DOHH2 (cell line): ENCODE measurements at regions not wholly inside any gene's neighbourhood (a gene's known extent, or its start where the extent isn't known, plus 50 kb on each side); places are given as distances from the start of the nearest gene placed in this dataset.
"Not testable (repeated sequence)": the region's sequence is repeated elsewhere in the genome, so short reads cannot be mapped to it uniquely, and the experiment has no call there.

Experiments
- H3F3A ChIP-seq: fragments of 200-600 bp; sonication (generic), shearing (Covaris generic); 2 replicates; pipeline ENCODE4 v1.6.0; 2016; ENCODE audit warnings: antibody characterized with exemption, mild to moderate bottlenecking; ENCODE audit not compliant: control insufficient read depth, insufficient read depth
- H3K27ac ChIP-seq: fragments of 200-600 bp; sonication (generic); 2 replicates; pipeline ENCODE4 v1.5.1; 2014; ENCODE audit warnings: low read depth, mild to moderate bottlenecking, low read length, moderate library complexity
- H3K27me3 ChIP-seq: fragments of 200-600 bp; sonication (generic); 2 replicates; pipeline ENCODE4 v1.6.1; 2014; ENCODE audit warnings: mild to moderate bottlenecking, low read length, mixed read lengths; ENCODE audit not compliant: control insufficient read depth
- H3K36me3 ChIP-seq: fragments of 200-600 bp; sonication (generic); 2 replicates; pipeline ENCODE4 v1.6.1; 2014; ENCODE audit warnings: mild to moderate bottlenecking, low read length, moderate library complexity, mixed read lengths; ENCODE audit not compliant: control insufficient read depth
- H3K4me1 ChIP-seq: fragments of 200-600 bp; sonication (generic); 2 replicates; pipeline ENCODE4 v1.6.1; 2014; ENCODE audit warnings: mild to moderate bottlenecking, low read length, mixed read lengths; ENCODE audit not compliant: control insufficient read depth
- H3K4me2 ChIP-seq: fragments of 200-600 bp; sonication (generic); 2 replicates; pipeline ENCODE4 v1.6.0; 2014; ENCODE audit warnings: mild to moderate bottlenecking, low read length, moderate library complexity
- H3K4me3 ChIP-seq: fragments of 200-600 bp; sonication (generic); 2 replicates; pipeline ENCODE4 v1.5.1; 2014; ENCODE audit warnings: mild to moderate bottlenecking, low read length, mixed read lengths
- H3K79me2 ChIP-seq: fragments of 200-600 bp; sonication (generic); 2 replicates; pipeline ENCODE4 v1.6.1; 2014; ENCODE audit warnings: mild to moderate bottlenecking, low read length, mixed read lengths; ENCODE audit not compliant: control insufficient read depth
- H3K9me2 ChIP-seq: fragments of 200-600 bp; sonication (generic); replicated peaks from 2 replicates; pipeline ENCODE4 v1.6.1; 2014; ENCODE audit warnings: mild to moderate bottlenecking, low read length, mixed read lengths; ENCODE audit not compliant: control insufficient read depth
- H3K9me3 ChIP-seq: fragments of 200-600 bp; sonication (generic); 2 replicates; pipeline ENCODE4 v1.6.1; 2014; ENCODE audit warnings: antibody characterized with exemption, low read length, mixed read lengths; ENCODE audit not compliant: control insufficient read depth, insufficient read depth
- H4K20me1 ChIP-seq: fragments of 200-600 bp; sonication (generic); 2 replicates; pipeline ENCODE4 v1.6.0; 2014; ENCODE audit warnings: low read depth, mild to moderate bottlenecking, antibody characterized with exemption, low read length, moderate library complexity; ENCODE audit not compliant: control insufficient read depth, insufficient read depth
- EZH2phosphoT487 ChIP-seq: fragments of 200-600 bp; sonication (generic); IDR thresholded peaks from 2 replicates; pipeline ENCODE4 v1.6.1; 2017; ENCODE audit warnings: borderline replicate concordance, mild to moderate bottlenecking, antibody characterized with exemption, low read length, moderate library complexity, mixed read lengths
- TF ChIP-seq, protein P1 (sequence below): fragments of 200-600 bp; sonication (generic); IDR thresholded peaks from one replicate; pipeline ENCODE4 v1.5.1; 2014; ENCODE audit warnings: antibody characterized with exemption, mild to moderate bottlenecking, low read depth, low read length; ENCODE audit not compliant: poor library complexity, severe bottlenecking

DNA sequence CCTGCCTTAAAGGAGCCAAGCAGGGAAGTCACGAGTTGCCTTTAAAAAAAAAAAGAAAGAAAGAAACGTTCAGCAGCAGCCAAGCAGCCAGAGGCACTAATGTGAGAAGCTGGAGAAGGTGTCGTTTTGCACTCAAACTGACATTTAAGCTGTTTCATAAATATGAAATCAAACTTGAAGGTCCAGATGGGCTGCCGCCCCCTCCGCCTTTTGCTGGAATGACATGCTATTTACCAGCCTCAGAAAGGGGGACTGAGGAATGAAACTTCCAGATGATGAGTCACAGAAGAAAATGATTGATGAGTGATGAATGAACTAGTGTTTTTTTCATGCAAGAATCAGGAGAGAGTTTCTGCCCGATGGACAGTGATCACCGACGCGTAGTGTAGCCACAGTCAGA is 396.8 kb downstream of the IGSF11 start:
- no peaks in the 10 kb centered on the region for H3K4me1 ChIP-seq
- no peaks in the 10 kb centered on the region for H3K9me3 ChIP-seq
- H3K4me3 ChIP-seq: no peak overlapping the region
- H3K4me2 ChIP-seq: no peak overlapping the region
- H3K27ac ChIP-seq: no peak overlapping the region
- no peaks in the 10 kb centered on the region for H3K79me2 ChIP-seq
- TF ChIP-seq, protein P1, sequence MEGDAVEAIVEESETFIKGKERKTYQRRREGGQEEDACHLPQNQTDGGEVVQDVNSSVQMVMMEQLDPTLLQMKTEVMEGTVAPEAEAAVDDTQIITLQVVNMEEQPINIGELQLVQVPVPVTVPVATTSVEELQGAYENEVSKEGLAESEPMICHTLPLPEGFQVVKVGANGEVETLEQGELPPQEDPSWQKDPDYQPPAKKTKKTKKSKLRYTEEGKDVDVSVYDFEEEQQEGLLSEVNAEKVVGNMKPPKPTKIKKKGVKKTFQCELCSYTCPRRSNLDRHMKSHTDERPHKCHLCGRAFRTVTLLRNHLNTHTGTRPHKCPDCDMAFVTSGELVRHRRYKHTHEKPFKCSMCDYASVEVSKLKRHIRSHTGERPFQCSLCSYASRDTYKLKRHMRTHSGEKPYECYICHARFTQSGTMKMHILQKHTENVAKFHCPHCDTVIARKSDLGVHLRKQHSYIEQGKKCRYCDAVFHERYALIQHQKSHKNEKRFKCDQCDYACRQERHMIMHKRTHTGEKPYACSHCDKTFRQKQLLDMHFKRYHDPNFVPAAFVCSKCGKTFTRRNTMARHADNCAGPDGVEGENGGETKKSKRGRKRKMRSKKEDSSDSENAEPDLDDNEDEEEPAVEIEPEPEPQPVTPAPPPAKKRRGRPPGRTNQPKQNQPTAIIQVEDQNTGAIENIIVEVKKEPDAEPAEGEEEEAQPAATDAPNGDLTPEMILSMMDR: no peak
- no peak for TF ChIP-seq EZH2phosphoT487
- H3F3A ChIP-seq: no peaks in the 10 kb centered on the region
- no peaks in the 10 kb centered on the region for H3K9me2 ChIP-seq
- H3K27me3 ChIP-seq: no peaks in the 10 kb centered on the region
- H3K36me3 ChIP-seq: no peaks in the 10 kb centered on the region
- H4K20me1 ChIP-seq: no peaks in the 10 kb centered on the region

DNA sequence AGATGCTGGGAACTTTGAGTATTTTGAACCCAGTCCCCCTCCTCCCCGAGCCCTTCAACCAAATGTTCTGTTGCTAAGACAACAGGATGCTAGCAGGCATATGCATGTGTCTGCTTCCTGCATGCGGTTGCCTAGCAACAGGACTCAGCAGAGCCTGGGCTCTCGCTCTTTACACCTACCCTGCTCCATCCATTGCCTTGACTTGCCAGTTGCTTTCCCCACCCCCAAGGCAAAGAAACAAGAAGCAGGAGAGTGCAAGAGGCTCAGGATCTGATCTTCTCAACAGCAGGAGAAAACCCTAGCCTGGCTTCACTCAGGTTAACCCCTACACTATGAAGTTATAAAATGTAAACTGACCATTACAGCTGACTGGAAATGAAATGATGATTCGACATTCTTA is 393.0 kb downstream of the IGSF11 start:
- no peaks in the 10 kb centered on the region for H3K27me3 ChIP-seq
- H3K36me3 ChIP-seq: no peaks in the 10 kb centered on the region
- TF ChIP-seq, protein P1: no peak
- TF ChIP-seq EZH2phosphoT487: no peak
- no peaks in the 10 kb centered on the region for H3K9me2 ChIP-seq
- H3K4me3 ChIP-seq: no peak overlapping the region
- H3K9me3 ChIP-seq: no peaks in the 10 kb centered on the region
- H3K79me2 ChIP-seq: no peaks in the 10 kb centered on the region
- no peaks in the 10 kb centered on the region for H4K20me1 ChIP-seq
- no peak overlapping the region for H3K4me2 ChIP-seq
- H3F3A ChIP-seq: no peaks in the 10 kb centered on the region
- no peaks in the 10 kb centered on the region for H3K4me1 ChIP-seq
- H3K27ac ChIP-seq: no peak overlapping the region

DNA sequence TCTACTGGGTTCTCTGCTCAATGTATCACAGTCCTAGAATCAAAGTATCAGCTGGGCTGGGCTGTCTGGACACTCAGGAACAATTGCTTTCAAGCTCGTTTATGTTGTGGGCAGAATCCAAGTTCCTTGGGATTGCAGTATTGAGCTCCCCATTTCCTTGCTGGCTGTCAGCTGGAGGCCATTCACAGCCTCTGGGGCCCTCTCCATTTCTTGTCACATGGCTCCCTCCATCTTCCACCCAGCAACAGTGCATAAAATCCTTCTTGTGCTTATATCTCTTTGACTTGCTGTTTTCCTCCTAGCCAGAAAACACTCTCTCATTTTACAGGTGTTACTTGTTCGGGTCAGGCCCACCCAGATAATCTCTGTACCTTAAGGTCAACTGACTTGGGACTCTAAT is 363.5 kb downstream of the IGSF11 start:
- Histone ChIP-seq H3K27ac (no peak overlapping the region), H3K4me2 (no peak overlapping the region), H3K27me3 (no peaks in the 10 kb centered on the region), H3K9me2 (no peaks in the 10 kb centered on the region), H3K4me3 (no peak overlapping the region), H3K4me1 (no peaks in the 10 kb centered on the region), H3K36me3 (no peaks in the 10 kb centered on the region), H3K9me3 (no peaks in the 10 kb centered on the region), H3K79me2 (no peaks in the 10 kb centered on the region), H4K20me1 (no peaks in the 10 kb centered on the region), H3F3A (no peaks in the 10 kb centered on the region)
- TF ChIP-seq, protein P1: no peak
- no peak for TF ChIP-seq EZH2phosphoT487

DNA sequence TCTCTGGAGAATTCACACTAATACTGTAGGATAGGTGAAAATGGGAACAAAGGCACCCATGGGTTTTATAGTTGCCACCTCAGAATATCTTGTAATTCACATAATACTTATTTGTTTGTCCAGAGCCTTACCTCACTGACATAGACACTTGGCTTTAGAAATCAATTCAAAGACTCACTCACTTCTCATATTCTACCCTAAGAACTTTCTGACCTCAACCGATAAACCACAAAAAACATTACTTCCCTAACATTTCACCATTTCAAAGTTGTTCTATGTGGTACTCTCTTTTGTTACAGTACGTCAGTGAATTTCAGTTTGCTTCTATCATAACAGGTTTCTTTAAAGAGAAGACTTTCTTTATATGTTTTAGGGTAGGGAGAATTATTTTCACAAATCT is 359.3 kb downstream of the IGSF11 start:
- Histone ChIP-seq H3K79me2 (no peaks in the 10 kb centered on the region), H3K9me3 (no peaks in the 10 kb centered on the region), H3K27ac (no peak overlapping the region), H3K4me3 (no peak overlapping the region), H3K4me1 (no peaks in the 10 kb centered on the region), H3F3A (no peaks in the 10 kb centered on the region), H3K36me3 (no peaks in the 10 kb centered on the region), H3K9me2 (no peaks in the 10 kb centered on the region), H3K27me3 (no peaks in the 10 kb centered on the region), H4K20me1 (no peaks in the 10 kb centered on the region), H3K4me2 (no peak overlapping the region)
- no peak for TF ChIP-seq EZH2phosphoT487
- TF ChIP-seq, protein P1: no peak

DNA sequence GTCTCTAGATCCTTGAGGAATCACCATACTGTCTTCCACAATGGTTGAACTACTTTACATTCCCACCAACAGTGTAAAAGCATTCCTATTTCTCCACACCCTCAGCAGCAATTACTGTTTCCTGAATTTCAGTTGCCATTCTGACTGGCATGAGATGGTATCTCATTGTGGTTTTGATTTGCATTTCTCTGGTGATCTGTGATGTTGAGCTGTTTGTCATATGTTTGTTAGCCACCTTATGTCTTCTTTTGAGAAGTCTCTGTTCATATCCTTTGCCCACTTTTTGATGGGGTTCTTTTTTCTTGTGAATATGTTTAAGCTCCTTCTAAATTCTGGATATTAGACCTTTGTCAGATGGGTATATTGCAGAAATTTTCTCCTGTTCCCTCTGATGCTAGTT is 356.0 kb downstream of the IGSF11 start:
- H3K27me3 ChIP-seq, H3K4me3 ChIP-seq, H3K4me1 ChIP-seq, H3K9me2 ChIP-seq, H3F3A ChIP-seq, H3K27ac ChIP-seq, H3K4me2 ChIP-seq, H3K79me2 ChIP-seq, H3K36me3 ChIP-seq, H3K9me3 ChIP-seq, H4K20me1 ChIP-seq: not testable (repeated sequence)
